OCI-LY7 (cell line): ENCODE measurements at regions not wholly inside any gene's neighbourhood (a gene's known extent, or its start where the extent isn't known, plus 50 kb on each side); places are given as distances from the start of the nearest gene placed in this dataset.

ENCODE experiments used
- BruUV-seq: library from RNA; stranded (reverse); fragments of 400-500 nt; replicated peaks from 2 replicates; lab custom pipeline; 2021; lab: Mats Ljungman, UMichigan
- CTCF ChIA-PET: fragments of 300-600 bp; sonication (Branson Sonifier 250); formaldehyde crosslinking; loops from one replicate; lab custom pipeline; 2022; ENCODE audit warnings: antibody characterized with exemption; ENCODE audit not compliant: unreplicated experiment; lab: Charles Lee
- POLR2A ChIA-PET: fragments of 300-600 bp; sonication (Branson Sonifier 250); formaldehyde crosslinking; loops from one replicate; lab custom pipeline; 2022; ENCODE audit warnings: antibody characterized with exemption; lab: Charles Lee
- DNase-seq: peaks from one replicate; pipeline ENCODE4 v3.0.0-alpha.2; 2015; ENCODE audit warnings: low spot score
- H2AFZ ChIP-seq: fragments of 200-600 bp; sonication (generic), shearing (Covaris generic); 2 replicates; pipeline ENCODE4 v1.6.1; 2014; ENCODE audit warnings: mild to moderate bottlenecking, antibody characterized with exemption, low read length, moderate library complexity
- H3K27ac ChIP-seq: fragments of 200-600 bp; sonication (generic); 2 replicates; pipeline ENCODE4 v1.5.1; 2014; ENCODE audit warnings: mixed run types, low read depth, mild to moderate bottlenecking, moderate library complexity, low read length, inconsistent platforms; ENCODE audit not compliant: poor library complexity, severe bottlenecking
- H3K36me3 ChIP-seq: fragments of 200-600 bp; sonication (generic); 2 replicates; pipeline ENCODE4 v1.6.1; 2014; ENCODE audit warnings: mild to moderate bottlenecking, antibody characterized with exemption, low read length, moderate library complexity, mixed read lengths; ENCODE audit not compliant: insufficient read depth
- H3K4me1 ChIP-seq: fragments of 200-600 bp; sonication (generic); 2 replicates; pipeline ENCODE4 v1.5.1; 2014; ENCODE audit warnings: mild to moderate bottlenecking, low read length; ENCODE audit not compliant: insufficient read depth, poor library complexity, severe bottlenecking
- H3K4me2 ChIP-seq: fragments of 200-600 bp; sonication (generic); 2 replicates; pipeline ENCODE4 v1.6.1; 2014; ENCODE audit warnings: mild to moderate bottlenecking, low read length
- H3K4me3 ChIP-seq: fragments of 200-600 bp; sonication (generic); 2 replicates; pipeline ENCODE4 v1.5.1; 2014; ENCODE audit warnings: mild to moderate bottlenecking, low read depth, low read length; ENCODE audit not compliant: poor library complexity, severe bottlenecking
- H3K79me2 ChIP-seq: fragments of 200-600 bp; sonication (generic); 2 replicates; pipeline ENCODE4 v1.6.1; 2016; ENCODE audit warnings: low read depth, mild to moderate bottlenecking, low read length, moderate library complexity, mixed read lengths; ENCODE audit not compliant: insufficient read depth
- H3K9me2 ChIP-seq: fragments of 200-600 bp; sonication (generic); 2 replicates; pipeline ENCODE4 v1.6.1; 2016; ENCODE audit warnings: mild to moderate bottlenecking, low read length, mixed read lengths; ENCODE audit not compliant: insufficient read depth
- H3K9me3 ChIP-seq: fragments of 200-600 bp; sonication (generic); 2 replicates; pipeline ENCODE4 v1.6.1; 2014; ENCODE audit warnings: mild to moderate bottlenecking, mixed run types, low read length, mixed read lengths
- H4K20me1 ChIP-seq: fragments of 200-600 bp; sonication (generic); 2 replicates; pipeline ENCODE4 v1.6.1; 2014; ENCODE audit warnings: mild to moderate bottlenecking, antibody characterized with exemption, low read length, moderate library complexity, mixed read lengths; ENCODE audit not compliant: insufficient read depth
- CTCF ChIP-seq: fragments of 200-600 bp; sonication (generic); conservative IDR thresholded peaks from 2 replicates; pipeline ENCODE4 v1.5.1; 2014; ENCODE audit warnings: mild to moderate bottlenecking, antibody characterized with exemption, low read length, moderate library complexity, mixed read lengths
- EZH2phosphoT487 ChIP-seq: fragments of 200-600 bp; sonication (generic); IDR thresholded peaks from 2 replicates; pipeline ENCODE4 v1.6.1; 2018; ENCODE audit warnings: low read depth, borderline replicate concordance, mild to moderate bottlenecking, mixed run types, antibody characterized with exemption, low read length, moderate library complexity, mixed read lengths
- intact Hi-C: fragments of 100-400 bp; cut with micrococcal nuclease; formaldehyde crosslinking; loops from one replicate; pipeline ENCODE4 v1.10.0; 2022; ENCODE audit not compliant: unreplicated experiment

DNA sequence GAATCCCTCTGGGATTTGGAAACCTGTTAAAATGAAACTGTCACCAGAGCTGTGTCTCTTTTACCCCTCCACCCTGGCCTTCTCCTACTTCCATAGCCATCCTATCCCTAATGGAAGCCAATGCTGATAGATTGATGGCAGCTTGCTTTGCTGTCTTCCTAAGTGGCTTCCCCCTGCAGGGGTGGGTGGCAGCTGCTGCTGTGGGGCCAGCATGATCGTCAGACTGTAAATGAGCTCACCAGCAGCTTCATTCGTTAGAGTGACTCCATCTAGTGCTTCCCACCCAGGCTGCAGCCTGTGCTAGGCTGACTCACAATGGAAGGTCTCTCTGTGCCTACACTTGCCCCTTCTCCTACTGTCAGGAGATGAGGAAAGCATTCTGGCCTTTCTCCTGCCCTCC, 311.0 kb downstream of the BUD13 start:
- Histone ChIP-seq H4K20me1 (no peaks in the 10 kb centered on the region), H3K36me3 (no peaks in the 10 kb centered on the region), H3K9me2 (no peaks in the 10 kb centered on the region), H3K4me1 (no peaks in the 10 kb centered on the region), H3K9me3 (no peaks in the 10 kb centered on the region), H3K27ac (no peak overlapping the region), H3K4me2 (no peak overlapping the region), H2AFZ (no peak overlapping the region), H3K4me3 (no peak overlapping the region), H3K79me2 (no peaks in the 10 kb centered on the region)
- ChIA-PET POLR2A (no interaction called here), CTCF (no interaction called here)
- TF ChIP-seq EZH2phosphoT487 (no peak), CTCF (no peak)
- intact Hi-C loops: loop anchor here (10.0 kb wide), 1 partner anchor 1613 kb away; the partner anchor contains the start of gene TMPRSS4
- no TSS peak for BruUV-seq
- no peak for DNase-seq

DNA sequence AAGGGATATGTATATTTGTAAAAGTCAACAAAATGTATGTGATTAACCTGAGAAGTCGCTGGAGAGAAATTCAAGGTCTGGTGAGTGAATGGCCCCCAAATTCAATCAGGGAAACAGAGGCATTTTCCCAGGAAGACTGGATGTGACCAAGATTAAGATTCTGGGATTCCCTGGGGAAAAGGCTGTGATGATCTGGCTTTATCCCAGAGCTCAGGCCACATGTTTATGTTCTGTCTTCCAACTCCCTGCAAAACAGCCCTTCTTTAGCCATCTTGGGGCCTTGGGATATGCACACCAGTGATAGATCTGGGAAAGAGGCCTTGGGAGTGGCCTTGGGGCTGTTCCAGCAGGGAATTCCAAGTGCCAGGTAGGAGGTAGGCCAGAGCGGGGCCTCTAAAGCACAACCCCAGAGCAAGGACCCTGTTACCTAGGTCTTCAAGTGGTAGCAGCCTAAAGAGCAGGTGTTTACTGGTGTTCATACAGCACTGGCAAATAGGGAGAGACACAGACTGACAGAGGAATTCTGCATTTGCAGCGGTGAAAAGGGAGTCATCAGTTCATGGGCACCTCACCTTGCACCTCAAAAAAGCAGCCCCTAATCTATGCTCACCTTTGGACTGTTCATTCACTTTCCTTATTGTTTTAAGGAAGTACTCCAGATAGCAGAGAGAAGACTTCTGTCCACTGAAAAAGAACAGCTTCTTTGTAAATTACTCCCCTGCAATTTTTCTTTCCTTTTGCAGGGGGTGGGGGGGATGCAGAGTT, 312.4 kb downstream of the BUD13 start:
- Histone ChIP-seq H3K36me3 (no peaks in the 10 kb centered on the region), H3K79me2 (no peaks in the 10 kb centered on the region), H3K9me3 (no peaks in the 10 kb centered on the region), H3K27ac (no peak overlapping the region), H3K4me1 (no peaks in the 10 kb centered on the region), H4K20me1 (no peaks in the 10 kb centered on the region), H2AFZ (no peak overlapping the region), H3K4me2 (no peak overlapping the region), H3K9me2 (no peaks in the 10 kb centered on the region), H3K4me3 (no peak overlapping the region)
- BruUV-seq: no TSS peak
- ChIA-PET CTCF (no interaction called here), POLR2A (no interaction called here)
- intact Hi-C loops: loop anchor here (10.0 kb wide), 1 partner anchor 1614 kb away; the partner anchor contains the start of gene TMPRSS4
- no peak for TF ChIP-seq EZH2phosphoT487
- no peak for TF ChIP-seq CTCF
- DNase-seq: no peak
